ENCODE measurements at regions not wholly inside any gene's neighbourhood (a gene's known extent, or its start where the extent isn't known, plus 50 kb on each side); places are given as distances from the start of the nearest gene placed in this dataset.

GRCh38 chrX:15165832-15166231 lies 104.1 kb downstream of the ASB9 start (continued):
- TF ChIP-seq MNT (conservative IDR thresholded peaks at IDR 0.05) = no peak
- TF ChIP-seq CAMTA2 (CRISPR knock-in tag; conservative IDR thresholded peaks at IDR 0.05) = no peak
- TF ChIP-seq RAD51 (IDR thresholded peaks at IDR 0.05; ENCODE audit: borderline replicate concordance, low read depth) = no peak
- TF ChIP-seq MCM2 (IDR thresholded peaks at IDR 0.05; ENCODE audit: low read depth) = no peak
- TF ChIP-seq PTTG1 (tag; IDR thresholded peaks at IDR 0.05; ENCODE audit: low read depth) = no peak
- TF ChIP-seq MTA3 (IDR thresholded peaks at IDR 0.05; ENCODE audit: borderline replicate concordance) = no peak
- no peak for TF ChIP-seq PRMT5 (CRISPR knock-in tag; IDR thresholded peaks at IDR 0.05)
- no peak for TF ChIP-seq CBX1 (IDR thresholded peaks at IDR 0.05; ENCODE audit: low read depth)
- TF ChIP-seq RFX1 (IDR thresholded peaks at IDR 0.05) = no peak
- TF ChIP-seq IRF2 (CRISPR knock-in tag; IDR thresholded peaks at IDR 0.05) = no peak
- TF ChIP-seq PHF8 (IDR thresholded peaks at IDR 0.05; ENCODE audit: borderline replicate concordance, low read length) = no peak
- TF ChIP-seq HNRNPUL1 (IDR thresholded peaks at IDR 0.05; ENCODE audit: low read length) = no peak
- TF ChIP-seq KLF6 (CRISPR knock-in tag; IDR thresholded peaks at IDR 0.05; ENCODE audit: borderline replicate concordance) = no peak
- peak; percentile 97 for TF ChIP-seq TAL1 (IDR thresholded peaks at IDR 0.05)
- TF ChIP-seq CCAR2 (IDR thresholded peaks at IDR 0.05; ENCODE audit: low read depth, low read length) = no peak
- TF ChIP-seq MEIS2 (IDR thresholded peaks at IDR 0.05; ENCODE audit: partially characterized antibody) = peak; percentile 68
- no peak for TF ChIP-seq RUNX1 (IDR thresholded peaks at IDR 0.05; ENCODE audit: low read depth)
- peak; percentile 73 for TF ChIP-seq LEF1 (IDR thresholded peaks at IDR 0.05)
- TF ChIP-seq SMARCE1 (IDR thresholded peaks at IDR 0.05) = peak; percentile 69; the same call in 1 of the 2 replicates
- TF ChIP-seq LARP7 (IDR thresholded peaks at IDR 0.05) = no peak
- no peak for TF ChIP-seq ZEB2 (IDR thresholded peaks at IDR 0.05)
- TF ChIP-seq CTBP1 (IDR thresholded peaks at IDR 0.05; ENCODE audit: borderline replicate concordance) = peak; percentile 28; the same call in 1 of the 2 replicates
- TF ChIP-seq MAFK (IDR thresholded peaks at IDR 0.05; ENCODE audit: low read length) = no peak
- no peak for TF ChIP-seq MYBL2 (IDR thresholded peaks at IDR 0.05; ENCODE audit: low read depth)
- TF ChIP-seq MYBL2 (CRISPR knock-in tag; IDR thresholded peaks at IDR 0.05; ENCODE audit: borderline replicate concordance) = no peak
- TF ChIP-seq CBX5 (IDR thresholded peaks at IDR 0.05; ENCODE audit: borderline replicate concordance, low read depth) = no peak
- no peak for TF ChIP-seq ZKSCAN8 (CRISPR knock-in tag; IDR thresholded peaks at IDR 0.05)
- no peak for TF ChIP-seq NR2F6 (CRISPR knock-in tag; IDR thresholded peaks at IDR 0.05)
- TF ChIP-seq CEBPZ (IDR thresholded peaks at IDR 0.05; ENCODE audit: borderline replicate concordance, low read depth, low read length) = no peak
- TF ChIP-seq POLR2B (IDR thresholded peaks at IDR 0.05; ENCODE audit: low read depth, partially characterized antibody) = no peak
- TF ChIP-seq U2AF1 (optimal IDR thresholded peaks at IDR 0.05; ENCODE audit: low read depth, low read length) = no peak

Data from K562 (cell line).